IMR-90 (cell line): ENCODE measurements at regions not wholly inside any gene's neighbourhood (a gene's known extent, or its start where the extent isn't known, plus 50 kb on each side); places are given as distances from the start of the nearest gene placed in this dataset.

Experiments
- ATAC-seq: fragments of 200-7000 bp; cut with Tn5 transposase; 2 replicates; pipeline ENCODE4 v1.9.1; 2020; ENCODE audit warnings: low read depth, mild to moderate bottlenecking, moderate library complexity
- BruUV-seq: library from RNA; stranded (reverse); fragments of 400-500 nt; replicated peaks from 2 replicates; lab custom pipeline; 2021; lab: Mats Ljungman, UMichigan
- CTCF ChIA-PET: fragments of 300-600 bp; formaldehyde crosslinking; extraction: SDS; loops from one replicate; lab custom pipeline; 2021; ENCODE audit warnings: antibody characterized with exemption; lab: Yijun Ruan, JAX
- POLR2A ChIA-PET: fragments of 300-600 bp; sonication (Branson Sonifier 250); formaldehyde crosslinking; loops from one replicate; lab custom pipeline; 2022; ENCODE audit warnings: antibody characterized with exemption; ENCODE audit not compliant: unreplicated experiment; lab: Charles Lee
- DNase-seq: peaks from one replicate; pipeline ENCODE4 v3.0.0; 2013
- H2AFZ ChIP-seq: replicated peaks from 2 replicates; pipeline ENCODE3; 2013; ENCODE audit warnings: low read length, mild to moderate bottlenecking; ENCODE audit not compliant: poor library complexity
- H2AK5ac ChIP-seq: 2 replicates; pipeline ENCODE4 v1.6.1; 2013; ENCODE audit warnings: low read depth, low read length, inconsistent platforms
- H2AK9ac ChIP-seq: replicated peaks from 2 replicates; pipeline ENCODE3; 2013; ENCODE audit warnings: mild to moderate bottlenecking, low read depth, low read length, moderate library complexity; ENCODE audit not compliant: poor library complexity
- H2BK120ac ChIP-seq: 2 replicates; pipeline ENCODE4 v1.6.1; 2013; ENCODE audit warnings: low read depth, low read length, inconsistent platforms
- H2BK15ac ChIP-seq: 3 replicates; pipeline ENCODE4 v1.6.1; 2013; ENCODE audit warnings: low read depth, low read length, inconsistent platforms
- H2BK20ac ChIP-seq: 2 replicates; pipeline ENCODE4 v1.6.1; 2013; ENCODE audit warnings: low read depth, mild to moderate bottlenecking, inconsistent platforms, low read length, moderate library complexity
- H2BK5ac ChIP-seq: 2 replicates; pipeline ENCODE4 v1.6.1; 2013; ENCODE audit warnings: mild to moderate bottlenecking, low read depth, low read length, inconsistent platforms; ENCODE audit not compliant: poor library complexity, severe bottlenecking
- H3K14ac ChIP-seq: replicated peaks from 2 replicates; pipeline ENCODE4 v1.6.1; 2013; ENCODE audit warnings: low read depth, low read length, inconsistent platforms
- H3K18ac ChIP-seq: 2 replicates; pipeline ENCODE4 v1.6.1; 2013; ENCODE audit warnings: low read depth, low read length, control low read depth
- H3K23ac ChIP-seq: 2 replicates; pipeline ENCODE4 v1.6.1; 2013; ENCODE audit warnings: low read depth, low read length, inconsistent platforms
- H3K27ac ChIP-seq: 2 replicates; pipeline ENCODE4 v1.5.1; 2013; ENCODE audit warnings: mild to moderate bottlenecking, control low read depth, low read length; ENCODE audit not compliant: insufficient read depth
- H3K27me3 ChIP-seq: 2 replicates; pipeline ENCODE4 v1.6.1; 2013; ENCODE audit warnings: low read length; ENCODE audit not compliant: control insufficient read depth, insufficient read depth
- H3K36me3 ChIP-seq: 2 replicates; pipeline ENCODE4 v1.6.1; 2013; ENCODE audit warnings: low read length, mixed read lengths; ENCODE audit not compliant: control insufficient read depth, insufficient read depth
- H3K4ac ChIP-seq: 2 replicates; pipeline ENCODE4 v1.6.1; 2013; ENCODE audit warnings: low read depth, low read length, inconsistent platforms
- H3K4me1 ChIP-seq: 2 replicates; pipeline ENCODE4 v1.6.1; 2013; ENCODE audit warnings: low read length, mixed read lengths; ENCODE audit not compliant: control insufficient read depth, insufficient read depth
- H3K4me2 ChIP-seq: 2 replicates; pipeline ENCODE4 v1.6.1; 2013; ENCODE audit warnings: low read depth, mild to moderate bottlenecking, control low read depth, low read length, moderate library complexity
- H3K4me3 ChIP-seq: 2 replicates; pipeline ENCODE4 v1.5.1; 2013; ENCODE audit warnings: low read depth, mild to moderate bottlenecking, control low read depth, low read length, moderate library complexity; ENCODE audit not compliant: insufficient read depth
- H3K56ac ChIP-seq: 2 replicates; pipeline ENCODE4 v1.6.1; 2013; ENCODE audit warnings: low read length, inconsistent platforms; ENCODE audit not compliant: insufficient read depth; ENCODE audit errors: extremely low read depth
- H3K79me1 ChIP-seq, 2 experiments: 2 replicates each; pipeline ENCODE4 v1.6.1; 2013; ENCODE audit warnings: low read length in 2 of 2, inconsistent platforms in 1 of 2, low read depth in 1 of 2
- H3K9ac ChIP-seq: 2 replicates; pipeline ENCODE4 v1.6.1; 2013; ENCODE audit warnings: low read depth, low read length, control low read depth
- H3K9me1 ChIP-seq: 2 replicates; pipeline ENCODE4 v1.6.1; 2013; ENCODE audit warnings: low read length, inconsistent platforms; ENCODE audit not compliant: insufficient read depth
- H3K9me3 ChIP-seq: 2 replicates; pipeline ENCODE4 v1.6.1; 2013; ENCODE audit warnings: low read length; ENCODE audit not compliant: control insufficient read depth, insufficient read depth
- H4K20me1 ChIP-seq: 2 replicates; pipeline ENCODE4 v1.6.1; 2013; ENCODE audit warnings: low read length, inconsistent platforms; ENCODE audit not compliant: insufficient read depth
- H4K5ac ChIP-seq: 2 replicates; pipeline ENCODE4 v1.6.1; 2013; ENCODE audit warnings: mild to moderate bottlenecking, low read depth, low read length, control low read depth
- H4K8ac ChIP-seq, 2 experiments: 2 replicates each; pipeline ENCODE4 v1.6.1; 2013; ENCODE audit warnings: low read depth in 2 of 2, low read length in 2 of 2, control low read depth in 1 of 2, inconsistent platforms in 1 of 2
- H4K91ac ChIP-seq: 2 replicates; pipeline ENCODE4 v1.6.1; 2013; ENCODE audit warnings: low read depth, low read length, inconsistent platforms; ENCODE audit not compliant: insufficient read depth
- BHLHE40 ChIP-seq: fragments of 150-350 bp; IDR thresholded peaks from 2 replicates; pipeline ENCODE4 v1.6.1; 2016; ENCODE audit warnings: mild to moderate bottlenecking, low read depth, low read length
- CEBPB ChIP-seq: IDR thresholded peaks from 2 replicates; pipeline ENCODE4 v1.6.1; 2012; ENCODE audit warnings: low read depth, low read length, improper control_type of control experiment
- CHD1 ChIP-seq: IDR thresholded peaks from 2 replicates; pipeline ENCODE4 v1.6.1; 2012; ENCODE audit warnings: low read depth, low read length, improper control_type of control experiment
- CTCF ChIP-seq: conservative IDR thresholded peaks from 2 replicates; pipeline ENCODE4 v1.5.1; 2012; ENCODE audit warnings: mild to moderate bottlenecking, low read depth, low read length, improper control_type of control experiment
- ELK1 ChIP-seq: fragments of 150-350 bp; IDR thresholded peaks from 2 replicates; pipeline ENCODE4 v1.6.1; 2016; ENCODE audit warnings: low read depth, mild to moderate bottlenecking, low read length, moderate library complexity, borderline replicate concordance
- FOS ChIP-seq: fragments of 150-350 bp; IDR thresholded peaks from 2 replicates; pipeline ENCODE4 v1.6.1; 2016; ENCODE audit warnings: low read depth, low read length
- MAFK ChIP-seq: IDR thresholded peaks from 2 replicates; pipeline ENCODE4 v1.6.1; 2012; ENCODE audit warnings: low read depth, low read length, improper control_type of control experiment
- MAZ ChIP-seq: IDR thresholded peaks from 2 replicates; pipeline ENCODE4 v1.6.1; 2012; ENCODE audit warnings: low read depth, mild to moderate bottlenecking, low read length, improper control_type of control experiment, moderate library complexity, borderline replicate concordance
- MXI1 ChIP-seq: IDR thresholded peaks from 2 replicates; pipeline ENCODE4 v1.6.1; 2012; ENCODE audit warnings: low read depth, mild to moderate bottlenecking, low read length, moderate library complexity, borderline replicate concordance
- NFE2L2 ChIP-seq: fragments of 150-350 bp; IDR thresholded peaks from 2 replicates; pipeline ENCODE4 v1.6.1; 2016; ENCODE audit warnings: low read depth, mild to moderate bottlenecking, low read length
- POLR2A ChIP-seq: IDR thresholded peaks from 2 replicates; pipeline ENCODE4 v1.6.1; 2012; ENCODE audit warnings: mild to moderate bottlenecking, low read depth, low read length
- RAD21 ChIP-seq: IDR thresholded peaks from 2 replicates; pipeline ENCODE4 v1.6.1; 2012; ENCODE audit warnings: low read length, improper control_type of control experiment
- RCOR1 ChIP-seq: IDR thresholded peaks from 2 replicates; pipeline ENCODE4 v1.6.1; 2012; ENCODE audit warnings: mild to moderate bottlenecking, low read length, improper control_type of control experiment; ENCODE audit not compliant: insufficient replicate concordance
- RFX5 ChIP-seq: IDR thresholded peaks from 2 replicates; pipeline ENCODE4 v1.8.0; 2012; ENCODE audit warnings: low read depth, mild to moderate bottlenecking, low read length, moderate library complexity
- SMC3 ChIP-seq: fragments of 150-350 bp; IDR thresholded peaks from 2 replicates; pipeline ENCODE4 v1.6.1; 2016; ENCODE audit warnings: low read depth, mild to moderate bottlenecking, antibody characterized with exemption, low read length, moderate library complexity
- USF2 ChIP-seq: fragments of 150-350 bp; IDR thresholded peaks from 2 replicates; pipeline ENCODE4 v1.6.1; 2017; ENCODE audit warnings: mild to moderate bottlenecking, antibody characterized with exemption, low read length, low read depth
- WGBS, 2 experiments: methylation state at CpG; one replicate each; pipeline versions ENCODE4 v1.1.5 to v1.1.7; 2013; ENCODE audit warnings: missing lambda C conversion rate in 2 of 2; ENCODE audit not compliant: insufficient read length in 1 of 2; ENCODE audit errors: extremely low coverage in 2 of 2; 5-methylcytosine and 5-hydroxymethylcytosine counted together
- dilution Hi-C: fragments of 300-500 bp; cut with HindIII; formaldehyde crosslinking; loops from one replicate; pipeline ENCODE4 v1.14.3; 2018; ENCODE audit warnings: low sequenced_read_pairs; ENCODE audit not compliant: unreplicated experiment
- in situ Hi-C: fragments of 300-500 bp; cut with MboI; formaldehyde crosslinking; loops from 3 replicates; pipeline ENCODE4 v1.14.3; 2019; ENCODE audit warnings: low sequenced_read_pairs, inconsistent platforms, mixed read lengths
- intact Hi-C: fragments of 100-400 bp; cut with micrococcal nuclease; formaldehyde crosslinking; loops from 2 replicates; pipeline ENCODE4 v1.10.0; 2022

GRCh38 chr9:82081496-82081895, 92.9 kb downstream of the SPATA31D1 start:
- Histone ChIP-seq H2BK20ac (no peak overlapping the region), H3K9me1 (no peaks in the 10 kb centered on the region), H3K27ac (no peak overlapping the region), H3K4me1 (no peaks in the 10 kb centered on the region), H3K23ac (no peak overlapping the region), H3K9ac (no peak overlapping the region), H2BK120ac (no peak overlapping the region), H4K8ac (no peak overlapping the region), H4K91ac (no peak overlapping the region), H3K18ac (no peak overlapping the region), H3K27me3 (no peaks in the 10 kb centered on the region; the same call in 1 of the 2 replicates), H3K4ac (no peak overlapping the region), H3K79me1 (no peaks in the 10 kb centered on the region), H3K36me3 (no peaks in the 10 kb centered on the region), H3K4me2 (no peak overlapping the region), H4K20me1 (no peaks in the 10 kb centered on the region), H3K56ac (no peak overlapping the region), H2BK5ac (no peak overlapping the region), H2BK15ac (no peak overlapping the region), H2AK9ac (no peak overlapping the region), H2AFZ (no peak overlapping the region), H3K4me3 (no peak overlapping the region), H3K14ac (no peak overlapping the region), H2AK5ac (no peak overlapping the region), H3K9me3 (no peaks in the 10 kb centered on the region), H4K5ac (no peak overlapping the region)
- POLR2A ChIA-PET: no interaction called here
- intact Hi-C loops (no loop called here), in situ Hi-C loops (no loop called here), dilution Hi-C loops (no loop called here)
- no peak for TF ChIP-seq MAZ
- TF ChIP-seq SMC3: no peak
- TF ChIP-seq CHD1: no peak
- TF ChIP-seq RCOR1: no peak
- no peak for TF ChIP-seq ELK1
- no peak for TF ChIP-seq MXI1
- TF ChIP-seq MAFK: no peak
- no peak for TF ChIP-seq FOS
- TF ChIP-seq BHLHE40: no peak
- TF ChIP-seq NFE2L2: no peak
- TF ChIP-seq RAD21: no peak
- no peak for TF ChIP-seq POLR2A
- TF ChIP-seq RFX5: no peak
- no peak for TF ChIP-seq CEBPB
- TF ChIP-seq CTCF: no peak
- TF ChIP-seq USF2: no peak
- ATAC-seq (no peak), DNase-seq (no peak)
- WGBS, 2 experiments: no CpG with 5 or more reads among the region's 2 CpGs
- CTCF ChIA-PET: no interaction called here
- BruUV-seq: no TSS peak
